Right lobe of liver (tissue), 4 donors: ENCODE measurements at regions not wholly inside any gene's neighbourhood (a gene's known extent, or its start where the extent isn't known, plus 50 kb on each side); places are given as distances from the start of the nearest gene placed in this dataset.

Experiments
- CTCF ChIP-seq, 4 donors: fragments of 200-600 bp in 3 of 4; fragments of 450-650 bp in 1 of 4; IDR thresholded peaks; one replicate each; pipeline versions ENCODE4 v1.5.1 to v1.8.0; 2016 to 2022; ENCODE audit warnings: antibody characterized with exemption in 4 of 4, mild to moderate bottlenecking in 2 of 4
- POLR2A ChIP-seq: fragments of 450-650 bp; IDR thresholded peaks from one replicate; pipeline ENCODE4 v1.6.1; 2017; ENCODE audit warnings: antibody characterized with exemption, mild to moderate bottlenecking
- donor health status: DM: no; HTN: no; CAD: no.
- donor health status: DM: no; HTN: no; CAD: no.
- donor health status: DM: no; HTN: yes; CAD: no.

GRCh38 chr5:2523180-2523579 is 228.3 kb downstream of the IRX2 start:
- TF ChIP-seq CTCF (IDR thresholded peaks at IDR 0.05) (no peak), POLR2A (no peak)
